ENCODE measurements at regions not wholly inside any gene's neighbourhood (a gene's known extent, or its start where the extent isn't known, plus 50 kb on each side); places are given as distances from the start of the nearest gene placed in this dataset.

DNA sequence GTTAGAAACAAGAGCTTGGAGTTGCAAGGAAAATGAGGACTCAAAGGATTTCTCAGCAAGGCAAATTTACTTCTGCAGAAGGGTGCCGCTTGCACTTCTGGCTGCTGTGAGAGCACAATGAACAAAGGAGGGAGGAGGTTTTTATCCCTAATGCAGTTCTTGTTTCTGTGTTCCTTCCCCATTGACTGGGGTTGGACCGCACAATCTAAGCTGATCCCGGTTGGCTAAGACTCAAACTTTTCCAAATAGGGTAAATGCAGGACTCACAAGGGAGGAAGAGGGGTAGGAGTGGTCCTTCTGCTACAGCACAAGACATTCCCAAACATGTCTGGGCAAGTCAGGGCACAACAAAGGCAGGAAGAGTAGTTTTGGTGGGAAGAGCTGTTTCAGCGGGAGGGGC lies 249.6 kb upstream of the MOCS1 start:
- TF ChIP-seq, protein P1, sequence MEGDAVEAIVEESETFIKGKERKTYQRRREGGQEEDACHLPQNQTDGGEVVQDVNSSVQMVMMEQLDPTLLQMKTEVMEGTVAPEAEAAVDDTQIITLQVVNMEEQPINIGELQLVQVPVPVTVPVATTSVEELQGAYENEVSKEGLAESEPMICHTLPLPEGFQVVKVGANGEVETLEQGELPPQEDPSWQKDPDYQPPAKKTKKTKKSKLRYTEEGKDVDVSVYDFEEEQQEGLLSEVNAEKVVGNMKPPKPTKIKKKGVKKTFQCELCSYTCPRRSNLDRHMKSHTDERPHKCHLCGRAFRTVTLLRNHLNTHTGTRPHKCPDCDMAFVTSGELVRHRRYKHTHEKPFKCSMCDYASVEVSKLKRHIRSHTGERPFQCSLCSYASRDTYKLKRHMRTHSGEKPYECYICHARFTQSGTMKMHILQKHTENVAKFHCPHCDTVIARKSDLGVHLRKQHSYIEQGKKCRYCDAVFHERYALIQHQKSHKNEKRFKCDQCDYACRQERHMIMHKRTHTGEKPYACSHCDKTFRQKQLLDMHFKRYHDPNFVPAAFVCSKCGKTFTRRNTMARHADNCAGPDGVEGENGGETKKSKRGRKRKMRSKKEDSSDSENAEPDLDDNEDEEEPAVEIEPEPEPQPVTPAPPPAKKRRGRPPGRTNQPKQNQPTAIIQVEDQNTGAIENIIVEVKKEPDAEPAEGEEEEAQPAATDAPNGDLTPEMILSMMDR (IDR thresholded peaks at IDR 0.05), result no peak
- TF ChIP-seq POLR2A (IDR thresholded peaks at IDR 0.05), result no peak

All from right lobe of liver (tissue), 4 donors.